Limb (tissue), 2 donors: ENCODE measurements at regions not wholly inside any gene's neighbourhood (a gene's known extent, or its start where the extent isn't known, plus 50 kb on each side); places are given as distances from the start of the nearest gene placed in this dataset.
"Not testable (repeated sequence)": the region's sequence is repeated elsewhere in the genome, so short reads cannot be mapped to it uniquely, and the experiment has no call there.

Experiments used
- DNase-seq, 2 donors: peaks; one replicate each; pipeline ENCODE4 v3.0.0-alpha.2; 2016; ENCODE audit errors: extremely low spot score in 2 of 2

DNA sequence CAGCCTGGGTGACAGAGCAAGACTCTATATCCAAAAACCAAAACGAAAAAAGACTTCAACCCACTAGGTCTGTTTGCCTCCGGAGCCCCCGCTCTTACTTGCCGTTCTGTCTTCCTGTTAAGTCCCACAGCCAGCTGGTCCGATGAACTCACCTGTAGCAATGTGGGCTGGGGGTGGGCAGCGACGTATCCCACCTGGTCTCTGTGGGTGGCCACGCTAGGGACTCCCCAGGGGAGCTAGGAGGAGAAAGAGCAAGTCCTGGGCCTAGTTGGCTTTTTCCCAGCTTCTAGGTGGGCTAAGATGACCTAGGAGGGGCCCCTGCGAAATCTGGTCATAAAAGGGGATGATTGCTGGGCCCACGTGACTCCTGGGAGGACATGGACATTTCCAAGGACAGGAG, 166.0 kb upstream of the KCNG1 start:
- DNase-seq = no peak

GRCh38 chr20:51187261-51187660, 164.4 kb upstream of the KCNG1 start:
- no peak for DNase-seq

DNA sequence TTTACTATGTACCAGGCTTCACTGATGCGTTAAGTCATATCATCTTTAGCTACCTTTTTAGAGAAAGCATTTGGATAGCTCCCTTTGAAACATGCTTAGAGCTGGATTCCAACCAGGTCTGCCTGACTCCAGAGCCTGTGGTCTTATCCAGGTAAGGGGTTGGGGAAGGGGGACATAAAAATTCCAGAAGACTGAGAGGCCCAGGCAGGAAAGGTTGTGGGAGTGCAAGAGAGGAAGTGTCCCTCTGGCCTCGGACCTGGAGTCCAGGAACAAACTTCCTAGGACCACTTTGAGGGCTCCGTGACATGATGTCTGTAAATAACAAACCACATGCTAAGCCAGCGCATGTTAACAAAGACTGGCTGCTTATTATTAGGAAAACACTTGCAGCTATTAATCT, 163.0 kb upstream of the KCNG1 start:
- DNase-seq = no peak

DNA sequence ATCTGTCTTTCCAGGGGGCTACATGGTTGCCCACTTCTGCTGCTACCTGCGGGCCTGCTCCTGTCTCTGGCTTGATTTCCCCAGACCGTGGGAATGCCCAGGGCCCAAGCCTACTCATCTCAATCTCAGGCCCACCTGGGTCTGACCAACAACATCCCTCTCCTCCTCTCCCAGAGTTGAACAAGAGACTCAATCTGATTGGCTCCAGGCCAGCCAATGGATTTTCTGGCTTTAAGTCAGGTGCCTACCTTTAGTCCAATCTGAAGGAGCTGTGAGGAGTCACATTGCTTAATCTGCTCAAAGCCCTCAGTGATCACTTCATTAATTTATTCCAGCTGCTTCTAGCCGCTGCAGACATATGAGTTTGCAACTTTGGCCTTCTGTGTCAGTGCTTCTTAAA, 162.4 kb upstream of the KCNG1 start:
- DNase-seq = no peak

DNA sequence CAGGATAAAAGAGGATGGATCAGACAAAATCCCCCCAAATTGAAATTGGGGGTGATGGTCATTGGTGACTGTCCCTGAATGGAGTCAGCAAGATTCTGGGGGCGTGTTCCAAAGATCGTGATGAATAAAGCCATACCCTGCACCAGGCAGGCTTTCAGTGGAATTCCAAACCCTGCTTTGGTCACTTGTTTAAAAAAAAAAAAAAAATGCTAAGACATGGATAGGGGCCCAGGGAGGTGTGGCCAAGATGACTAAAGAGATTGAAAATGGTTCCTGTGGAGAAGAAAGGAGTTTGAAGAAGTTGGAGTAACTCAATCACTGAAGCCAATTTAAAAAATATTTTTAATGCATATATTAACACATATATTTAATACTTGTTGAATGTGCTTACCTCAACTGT, 161.4 kb upstream of the KCNG1 start:
- no peak for DNase-seq

GRCh38 chr20:51183451-51183850, 160.5 kb upstream of the KCNG1 start:
- DNase-seq = no peak

- DNase-seq = no peak
These were observed 159.7 kb upstream of the KCNG1 start for GRCh38 chr20:51182571-51182970.

- no peak for DNase-seq
These were observed 155.2 kb upstream of the KCNG1 start for GRCh38 chr20:51178153-51178552.

DNA sequence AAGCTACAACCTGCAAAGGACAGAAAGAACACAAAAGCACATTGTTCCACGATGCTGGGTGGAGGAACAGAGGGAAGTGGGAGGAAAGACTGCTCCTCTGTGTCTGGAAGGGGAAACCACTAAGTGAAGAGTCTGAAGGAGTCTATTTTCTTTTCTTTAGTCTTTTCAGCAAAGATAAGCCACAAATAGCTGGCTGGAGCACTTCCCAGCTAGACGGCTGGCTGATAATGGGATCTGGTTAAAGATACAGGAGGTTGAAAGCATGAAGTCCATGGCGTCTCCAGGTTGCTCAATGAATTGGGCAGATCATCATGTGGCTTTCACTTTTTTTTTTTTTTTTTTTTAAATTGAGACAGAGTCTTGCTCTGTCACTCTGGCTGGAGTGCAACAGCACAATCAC, 154.0 kb upstream of the KCNG1 start:
- no peak for DNase-seq

GRCh38 chr20:51176446-51176845, 153.5 kb upstream of the KCNG1 start:
- DNase-seq = no peak

DNA sequence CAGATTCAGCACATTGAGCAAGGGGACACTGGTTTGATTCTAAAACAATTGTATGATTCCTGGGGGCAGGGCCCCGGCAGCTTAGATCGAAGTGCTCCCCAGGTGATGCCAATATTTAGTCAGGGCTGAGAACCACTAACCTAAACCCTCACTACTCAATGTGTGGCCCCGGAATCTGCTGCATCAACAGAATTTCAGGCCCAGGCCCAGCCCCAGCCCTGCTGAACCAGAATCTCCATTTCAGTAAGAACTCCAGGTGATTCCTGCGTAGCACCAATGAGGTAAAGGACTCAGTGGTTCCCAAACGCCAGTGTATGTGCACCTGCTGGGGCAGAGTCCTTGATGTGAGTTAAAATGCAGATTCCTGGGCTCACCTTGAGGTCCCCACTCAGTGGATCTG, 152.8 kb upstream of the KCNG1 start:
- DNase-seq = no peak

DNA sequence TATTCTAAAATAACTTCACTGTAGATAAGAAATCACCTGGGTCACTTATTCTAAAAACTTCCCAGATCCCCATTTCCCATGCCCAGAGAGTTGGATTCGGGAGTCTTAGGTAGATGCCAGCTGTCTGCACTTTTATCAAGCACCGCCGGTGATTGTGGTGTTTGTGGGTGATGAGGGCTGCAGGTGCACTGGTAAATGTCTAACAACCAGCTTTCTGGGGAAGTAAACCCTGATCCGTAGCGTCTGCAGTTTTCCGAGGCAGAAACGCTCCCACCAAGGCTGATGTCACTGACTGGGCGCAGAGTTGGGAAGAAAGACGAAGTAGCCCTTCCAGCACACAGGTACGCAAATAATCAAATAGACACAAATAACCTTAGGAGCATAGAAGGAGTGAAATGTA, 152.2 kb upstream of the KCNG1 start:
- no peak for DNase-seq

DNA sequence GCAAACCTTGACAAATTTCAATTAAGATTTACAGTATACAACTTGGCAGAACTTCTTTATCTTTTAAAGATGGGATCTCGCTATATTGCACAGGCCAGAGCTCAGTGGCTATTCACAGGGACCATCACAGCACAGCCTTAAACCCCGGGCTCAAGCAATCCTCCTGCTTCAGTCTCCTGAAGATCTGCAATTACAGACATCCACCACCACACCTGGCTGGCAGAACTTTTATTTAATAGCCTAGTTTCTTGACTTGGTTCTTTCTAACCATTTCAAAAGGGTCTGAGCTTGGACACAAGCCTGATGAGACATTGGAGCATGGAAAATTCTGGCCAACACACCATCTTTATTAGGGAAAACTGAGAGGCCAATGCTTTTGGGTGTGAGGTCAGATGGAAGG, 151.6 kb upstream of the KCNG1 start:
- peak in 1 of 2 donors; percentile 4 for DNase-seq

DNA sequence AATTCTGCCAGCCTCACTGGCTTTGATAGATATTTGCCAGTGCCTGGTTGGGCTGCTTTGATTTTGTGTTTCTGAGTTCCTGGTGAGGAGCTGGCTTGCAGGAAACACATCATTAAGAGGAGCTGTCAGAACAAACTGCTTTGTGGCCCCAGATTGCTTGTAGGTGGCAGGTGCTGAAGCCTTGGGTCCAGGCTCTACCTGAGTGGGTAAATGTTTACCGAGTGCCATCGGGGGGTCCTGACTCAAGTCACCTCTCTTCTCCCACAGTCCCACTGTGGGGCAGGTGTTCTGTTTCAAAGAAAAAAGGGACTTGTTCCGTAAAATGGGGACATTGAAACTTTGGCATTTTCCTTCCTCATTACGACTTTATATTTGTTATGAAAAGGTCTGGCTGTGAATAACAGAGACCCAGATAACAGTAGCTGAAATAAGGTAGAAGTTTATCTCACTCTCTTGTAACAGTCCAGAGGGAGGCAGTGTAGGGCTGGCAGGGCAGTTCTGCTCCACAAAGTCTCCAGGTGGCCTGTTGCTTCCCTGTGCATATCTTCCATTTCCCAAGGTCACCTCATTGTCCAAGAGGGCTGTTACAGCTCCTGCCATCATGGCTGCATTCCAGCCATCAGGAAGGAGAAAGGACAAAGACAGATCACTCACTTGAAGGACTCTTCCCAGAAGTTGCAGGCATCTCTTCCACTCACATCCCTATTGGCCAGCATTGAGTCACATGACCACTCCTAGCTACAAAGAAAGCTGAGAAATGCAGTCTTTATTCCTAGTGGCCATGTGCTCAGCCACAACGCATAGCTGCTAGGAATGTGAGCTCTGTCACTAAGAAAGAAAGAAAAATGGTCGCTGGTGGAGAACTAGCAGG, 149.9 kb upstream of the KCNG1 start:
- peak in 1 of 2 donors; percentile 2 for DNase-seq

GRCh38 chr20:51171141-51171540, 148.2 kb upstream of the KCNG1 start:
- DNase-seq = no peak

GRCh38 chr20:51169813-51170212, 146.9 kb upstream of the KCNG1 start:
- no peak for DNase-seq

DNA sequence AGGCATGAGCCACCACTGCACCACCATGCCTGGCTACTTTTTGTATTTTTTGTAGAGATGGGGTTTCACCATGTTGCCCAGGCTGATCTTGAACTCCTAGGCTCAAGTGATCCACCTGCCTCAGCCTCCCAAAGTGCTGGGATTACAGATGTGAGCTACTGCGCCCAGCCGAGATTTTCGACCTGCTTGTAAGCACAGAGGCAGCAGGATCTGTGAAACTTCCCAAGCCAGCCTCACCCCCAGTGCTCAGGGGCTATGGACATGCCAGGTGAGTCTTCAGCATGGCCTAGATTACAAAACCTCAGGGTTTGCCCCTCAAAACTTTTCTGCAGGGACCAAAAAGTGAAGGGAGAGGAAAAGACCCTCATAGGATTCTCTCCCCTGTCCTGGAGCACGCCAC, 145.0 kb upstream of the KCNG1 start:
- not testable (repeated sequence) for DNase-seq

DNA sequence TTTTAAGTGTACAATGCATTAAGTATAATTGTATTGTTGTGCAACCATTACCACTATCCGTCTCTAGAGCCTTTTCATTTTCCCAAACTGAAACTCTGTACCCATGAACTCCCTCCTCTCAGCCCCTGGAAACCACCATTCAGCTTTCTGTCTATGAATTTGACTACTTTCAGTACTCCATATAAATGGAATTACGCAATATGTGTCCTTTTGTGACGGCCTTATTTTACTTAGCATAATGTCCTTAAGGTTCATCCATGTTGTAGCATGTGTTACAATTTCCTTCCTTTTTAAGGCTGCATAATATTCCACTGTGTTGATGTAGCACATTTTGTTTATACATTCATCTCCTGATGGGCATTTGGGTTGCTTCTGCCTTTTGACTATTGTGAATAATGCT, 143.6 kb upstream of the KCNG1 start:
- no peak for DNase-seq

DNA sequence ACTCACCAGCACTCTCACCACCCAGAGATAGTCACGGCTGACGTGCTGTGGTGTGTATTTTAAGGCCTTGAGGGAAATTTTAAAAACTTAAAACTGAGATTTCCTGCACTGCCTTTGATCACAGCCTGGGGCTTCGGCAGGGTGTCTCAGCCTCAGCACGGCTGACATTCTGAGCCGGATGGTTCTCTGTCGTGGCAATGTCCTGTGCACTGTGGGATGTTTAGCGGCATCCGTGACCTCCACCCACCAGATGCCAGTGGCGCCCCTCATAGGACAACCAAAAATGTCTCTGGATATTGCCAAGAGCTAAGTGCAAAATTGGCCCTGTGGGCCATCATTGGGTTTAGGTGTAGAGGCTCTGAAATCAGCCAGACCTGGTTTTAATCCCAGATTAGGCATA, 142.2 kb upstream of the KCNG1 start:
- DNase-seq = no peak

GRCh38 chr20:51164731-51165130, 141.8 kb upstream of the KCNG1 start:
- DNase-seq = no peak

- DNase-seq = no peak
These were observed 141.2 kb upstream of the KCNG1 start for GRCh38 chr20:51163996-51164600.

- DNase-seq = no peak
These were observed 139.1 kb upstream of the KCNG1 start for GRCh38 chr20:51162015-51162414.

GRCh38 chr20:51160821-51161220, 137.9 kb upstream of the KCNG1 start:
- no peak for DNase-seq
